ENCODE measurements at regions not wholly inside any gene's neighbourhood (a gene's known extent, or its start where the extent isn't known, plus 50 kb on each side); places are given as distances from the start of the nearest gene placed in this dataset.

DNA sequence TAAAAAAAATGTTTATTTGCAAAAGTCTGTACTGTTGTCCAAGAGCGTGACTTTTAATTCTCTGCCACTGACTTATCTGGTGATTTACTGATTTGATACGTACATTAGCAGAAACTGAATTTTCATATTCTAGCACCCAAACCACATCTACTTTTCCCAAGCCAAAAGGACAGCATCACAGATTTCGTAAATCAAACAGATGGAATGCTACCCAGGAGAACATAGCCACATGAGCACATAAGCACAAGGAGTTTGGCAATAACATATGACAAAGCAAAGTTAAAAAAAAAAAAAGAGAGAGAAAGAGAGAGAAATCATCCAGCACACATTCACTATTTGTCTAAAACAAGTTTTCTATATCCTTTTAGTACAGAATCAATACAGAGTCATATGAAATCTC is 83.7 kb downstream of the HINT1 start:
- no peak for TF ChIP-seq POLR2AphosphoS5 (IDR thresholded peaks at IDR 0.05; ENCODE audit: low read depth, low read length)
- no peak for TF ChIP-seq POLR2A (IDR thresholded peaks at IDR 0.05; ENCODE audit: low read depth, low read length)
- TF ChIP-seq TAF1 (IDR thresholded peaks at IDR 0.05; ENCODE audit: low read depth, low read length): no peak
- TF ChIP-seq POU2F2 (IDR thresholded peaks at IDR 0.05; ENCODE audit: low read depth, low read length): no peak
- no peak for TF ChIP-seq SPI1 (IDR thresholded peaks at IDR 0.05; ENCODE audit: low read depth, low read length)
- no peak for TF ChIP-seq PAX5 (IDR thresholded peaks at IDR 0.05; ENCODE audit: insufficient read depth, low read length, severe bottlenecking)
